Renal cortical epithelial cell (primary cell): ENCODE measurements at regions not wholly inside any gene's neighbourhood (a gene's known extent, or its start where the extent isn't known, plus 50 kb on each side); places are given as distances from the start of the nearest gene placed in this dataset.
A peak's percentile ranks its signal among the peaks of the same experiment; 100 is the strongest.

ENCODE experiments used
- DNase-seq: peaks from one replicate; pipeline ENCODE4 v3.0.0-alpha.2; 2011; ENCODE audit warnings: low read depth

GRCh38 chr10:63744060-63744941 is 223.1 kb downstream of the REEP3 start:
- peak; percentile 11 for DNase-seq

GRCh38 chr10:63749915-63750314 is 228.7 kb downstream of the REEP3 start:
- no peak for DNase-seq

GRCh38 chr10:63751836-63752235 is 230.6 kb downstream of the REEP3 start:
- DNase-seq, result no peak

GRCh38 chr10:63752318-63752717 is 231.1 kb downstream of the REEP3 start:
- no peak for DNase-seq

GRCh38 chr10:63753808-63754207 is 232.6 kb downstream of the REEP3 start:
- DNase-seq, result no peak

GRCh38 chr10:63755441-63755840 is 234.2 kb downstream of the REEP3 start:
- DNase-seq, result no peak

- no peak for DNase-seq
Measured at GRCh38 chr10:63757067-63757466, 235.9 kb downstream of the REEP3 start.

GRCh38 chr10:63758080-63758479 is 236.9 kb downstream of the REEP3 start:
- DNase-seq, result no peak

GRCh38 chr10:63759335-63759734 is 238.1 kb downstream of the REEP3 start:
- no peak for DNase-seq

- DNase-seq, result no peak
Measured at GRCh38 chr10:63760034-63760707, 239.0 kb downstream of the REEP3 start.

- no peak for DNase-seq
Measured at GRCh38 chr10:63760708-63761047, 239.5 kb downstream of the REEP3 start.

GRCh38 chr10:63761243-63761642 is 240.0 kb downstream of the REEP3 start:
- no peak for DNase-seq

- peak; percentile 33 for DNase-seq
Measured at GRCh38 chr10:63763744-63764143, 242.5 kb downstream of the REEP3 start.

GRCh38 chr10:63765126-63765525 is 243.9 kb downstream of the REEP3 start:
- peak; percentile 57 for DNase-seq

- peak; percentile 26 for DNase-seq
Measured at GRCh38 chr10:63766745-63767137, 245.5 kb downstream of the REEP3 start.

GRCh38 chr10:63767138-63767801 is 246.1 kb downstream of the REEP3 start:
- peak; percentile 38 for DNase-seq

GRCh38 chr10:63769367-63769766 is 248.2 kb downstream of the REEP3 start:
- DNase-seq, result no peak

- no peak for DNase-seq
Measured at GRCh38 chr10:63770523-63770922, 249.3 kb downstream of the REEP3 start.

- no peak for DNase-seq
Measured at GRCh38 chr10:63772491-63772890, 251.3 kb downstream of the REEP3 start.

GRCh38 chr10:63773106-63773505 is 251.9 kb downstream of the REEP3 start:
- no peak for DNase-seq

- DNase-seq, result peak; percentile 9
Measured at GRCh38 chr10:63773962-63774361, 252.8 kb downstream of the REEP3 start.

GRCh38 chr10:63780101-63780500 is 258.9 kb downstream of the REEP3 start:
- DNase-seq, result no peak

- DNase-seq, result no peak
Measured at GRCh38 chr10:63781226-63781625, 260.0 kb downstream of the REEP3 start.
